Trophoblast cell (in vitro differentiated cells and primary cell): ENCODE measurements at regions not wholly inside any gene's neighbourhood (a gene's known extent, or its start where the extent isn't known, plus 50 kb on each side); places are given as distances from the start of the nearest gene placed in this dataset.

Experiments
- DNase-seq, 2 donors: peaks; one replicate each; pipeline ENCODE4 v3.0.0-alpha.2; 2016
- H2AFZ ChIP-seq: 2 replicates; pipeline ENCODE4 v1.6.1; 2013; ENCODE audit warnings: low read length, moderate library complexity, mild to moderate bottlenecking; ENCODE audit not compliant: insufficient read depth, poor library complexity
- H2AK5ac ChIP-seq: 2 replicates; pipeline ENCODE4 v1.6.1; 2013; ENCODE audit warnings: mild to moderate bottlenecking, low read length
- H2BK120ac ChIP-seq: 2 replicates; pipeline ENCODE4 v1.6.1; 2013; ENCODE audit warnings: low read length, mild to moderate bottlenecking, moderate library complexity; ENCODE audit not compliant: insufficient read depth, poor library complexity
- H2BK12ac ChIP-seq: 2 replicates; pipeline ENCODE4 v1.6.1; 2013; ENCODE audit warnings: mild to moderate bottlenecking, low read length, moderate library complexity
- H2BK5ac ChIP-seq: 2 replicates; pipeline ENCODE4 v1.6.1; 2013; ENCODE audit warnings: low read length, low read depth, moderate library complexity, mild to moderate bottlenecking; ENCODE audit not compliant: poor library complexity
- H3K14ac ChIP-seq: 2 replicates; pipeline ENCODE4 v1.6.1; 2013; ENCODE audit warnings: mild to moderate bottlenecking, low read length
- H3K18ac ChIP-seq: 2 replicates; pipeline ENCODE4 v1.6.1; 2013; ENCODE audit warnings: mild to moderate bottlenecking, low read length
- H3K23ac ChIP-seq: 2 replicates; pipeline ENCODE4 v1.6.1; 2013; ENCODE audit warnings: low read length
- H3K27ac ChIP-seq: 2 replicates; pipeline ENCODE4 v1.5.1; 2013; ENCODE audit warnings: low read depth, mild to moderate bottlenecking, inconsistent platforms, low read length, moderate library complexity
- H3K27me3 ChIP-seq: 2 replicates; pipeline ENCODE4 v1.6.1; 2013; ENCODE audit warnings: inconsistent platforms, mild to moderate bottlenecking, low read length, moderate library complexity; ENCODE audit not compliant: insufficient read depth
- H3K36me3 ChIP-seq, 2 experiments: 1 replicate in 1 of 2; 2 replicates in 1 of 2; pipeline ENCODE4 v1.6.1; 2013; ENCODE audit warnings: low read length in 2 of 2, mild to moderate bottlenecking in 2 of 2, moderate library complexity in 1 of 2; ENCODE audit not compliant: insufficient read depth in 2 of 2, control insufficient read depth in 1 of 2
- H3K4ac ChIP-seq: 2 replicates; pipeline ENCODE4 v1.6.1; 2013; ENCODE audit warnings: low read depth, mild to moderate bottlenecking, low read length, moderate library complexity
- H3K4me1 ChIP-seq, 2 experiments: 1 replicate in 1 of 2; 2 replicates in 1 of 2; pipeline ENCODE4 v1.6.1; 2013; ENCODE audit warnings: low read length in 2 of 2, mild to moderate bottlenecking in 2 of 2, moderate library complexity in 1 of 2; ENCODE audit not compliant: insufficient read depth in 2 of 2, control insufficient read depth in 1 of 2
- H3K4me2 ChIP-seq: 2 replicates; pipeline ENCODE4 v1.6.1; 2013; ENCODE audit warnings: inconsistent platforms, mild to moderate bottlenecking, low read length, moderate library complexity
- H3K4me3 ChIP-seq: 2 replicates; pipeline ENCODE4 v1.5.1; 2013; ENCODE audit warnings: mild to moderate bottlenecking, low read depth, low read length, inconsistent platforms
- H3K79me1 ChIP-seq: one replicate; pipeline ENCODE4 v1.6.1; 2013; ENCODE audit warnings: low read length
- H3K79me2 ChIP-seq: 2 replicates; pipeline ENCODE4 v1.6.1; 2013; ENCODE audit warnings: low read length, mild to moderate bottlenecking; ENCODE audit not compliant: control insufficient read depth, insufficient read depth, poor library complexity
- H3K9ac ChIP-seq: 2 replicates; pipeline ENCODE4 v1.6.1; 2013; ENCODE audit warnings: mild to moderate bottlenecking, low read length
- H3K9me3 ChIP-seq: 2 replicates; pipeline ENCODE4 v1.6.1; 2013; ENCODE audit warnings: low read depth, mild to moderate bottlenecking, control low read depth, inconsistent platforms, low read length; ENCODE audit not compliant: insufficient read depth
- H4K12ac ChIP-seq: 2 replicates; pipeline ENCODE4 v1.6.1; 2013; ENCODE audit warnings: low read depth, mild to moderate bottlenecking, low read length, moderate library complexity
- H4K8ac ChIP-seq: 2 replicates; pipeline ENCODE4 v1.6.1; 2013; ENCODE audit warnings: low read depth, mild to moderate bottlenecking, low read length, moderate library complexity
- H4K91ac ChIP-seq: one replicate; pipeline ENCODE4 v1.6.1; 2013; ENCODE audit warnings: low read depth, mild to moderate bottlenecking, low read length, moderate library complexity
- WGBS: extraction: QIAGEN DNeasy Blood & Tissue Kit; methylation state at CpG from one replicate; pipeline ENCODE4 v1.1.7; 2013; ENCODE audit warnings: missing lambda C conversion rate; ENCODE audit not compliant: insufficient read length, insufficient coverage; ENCODE audit errors: extremely low coverage; 5-methylcytosine and 5-hydroxymethylcytosine counted together

GRCh38 chr5:124462751-124463150, 283.7 kb downstream of the ZNF608 start:
- H2AK5ac ChIP-seq, result no peak overlapping the region
- H3K18ac ChIP-seq, result no peak overlapping the region
- H3K4me1 ChIP-seq, result no peaks in the 10 kb centered on the region
- H2BK12ac ChIP-seq, result no peak overlapping the region
- H4K91ac ChIP-seq, result no peak overlapping the region
- H3K23ac ChIP-seq, result no peak overlapping the region
- H2BK5ac ChIP-seq, result no peak overlapping the region
- H3K27me3 ChIP-seq, result no peaks in the 10 kb centered on the region
- no peak overlapping the region for H3K4me2 ChIP-seq
- H2AFZ ChIP-seq, result no peak overlapping the region
- H4K8ac ChIP-seq, result no peak overlapping the region
- H3K4me3 ChIP-seq, result no peak overlapping the region
- no peak overlapping the region for H2BK120ac ChIP-seq
- no CpG with 5 or more reads among the region's 4 CpGs for WGBS
- no peak overlapping the region for H4K12ac ChIP-seq
- no peak overlapping the region for H3K4ac ChIP-seq
- no peak overlapping the region for H3K14ac ChIP-seq
- no peaks in the 10 kb centered on the region for H3K79me2 ChIP-seq
- no peaks in the 10 kb centered on the region for H3K9me3 ChIP-seq
- no peak overlapping the region for H3K9ac ChIP-seq
- no peaks in the 10 kb centered on the region for H3K36me3 ChIP-seq
- DNase-seq, result no peak
- H3K79me1 ChIP-seq, result no peaks in the 10 kb centered on the region
- no peak overlapping the region for H3K27ac ChIP-seq

- Histone ChIP-seq H3K14ac (no peak overlapping the region), H3K4me2 (no peak overlapping the region), H2BK12ac (no peak overlapping the region), H2AK5ac (no peak overlapping the region), H2AFZ (no peak overlapping the region), H3K4me1 (no peaks in the 10 kb centered on the region), H3K4me3 (no peak overlapping the region), H3K36me3 (no peaks in the 10 kb centered on the region), H2BK120ac (no peak overlapping the region), H3K18ac (no peak overlapping the region), H3K4ac (no peak overlapping the region), H4K91ac (no peak overlapping the region), H3K27ac (no peak overlapping the region), H3K27me3 (no peaks in the 10 kb centered on the region), H3K23ac (no peak overlapping the region), H4K12ac (no peak overlapping the region), H2BK5ac (no peak overlapping the region), H3K9me3 (no peaks in the 10 kb centered on the region), H4K8ac (no peak overlapping the region), H3K9ac (no peak overlapping the region), H3K79me2 (no peaks in the 10 kb centered on the region), H3K79me1 (no peaks in the 10 kb centered on the region)
- no peak for DNase-seq
- WGBS, result no CpG with 5 or more reads among the region's 5 CpGs
Observed at GRCh38 chr5:124461941-124462340, 284.5 kb downstream of the ZNF608 start.

- Histone ChIP-seq H3K36me3 (no peaks in the 10 kb centered on the region), H3K79me1 (no peaks in the 10 kb centered on the region), H4K12ac (no peak overlapping the region), H3K27me3 (no peaks in the 10 kb centered on the region), H3K18ac (no peak overlapping the region), H3K9ac (no peak overlapping the region), H3K23ac (no peak overlapping the region), H4K8ac (no peak overlapping the region), H2BK5ac (no peak overlapping the region), H2AFZ (no peak overlapping the region), H3K14ac (no peak overlapping the region), H3K27ac (no peak overlapping the region), H4K91ac (no peak overlapping the region), H2AK5ac (no peak overlapping the region), H3K4me2 (no peak overlapping the region), H3K79me2 (no peaks in the 10 kb centered on the region), H2BK12ac (no peak overlapping the region), H3K4me1 (no peaks in the 10 kb centered on the region), H3K4ac (no peak overlapping the region), H3K9me3 (no peaks in the 10 kb centered on the region), H2BK120ac (no peak overlapping the region), H3K4me3 (no peak overlapping the region)
- WGBS, result no CpG with 5 or more reads among the region's 1 CpG
- no peak for DNase-seq
Observed at GRCh38 chr5:124461157-124461556, 285.3 kb downstream of the ZNF608 start.

DNA sequence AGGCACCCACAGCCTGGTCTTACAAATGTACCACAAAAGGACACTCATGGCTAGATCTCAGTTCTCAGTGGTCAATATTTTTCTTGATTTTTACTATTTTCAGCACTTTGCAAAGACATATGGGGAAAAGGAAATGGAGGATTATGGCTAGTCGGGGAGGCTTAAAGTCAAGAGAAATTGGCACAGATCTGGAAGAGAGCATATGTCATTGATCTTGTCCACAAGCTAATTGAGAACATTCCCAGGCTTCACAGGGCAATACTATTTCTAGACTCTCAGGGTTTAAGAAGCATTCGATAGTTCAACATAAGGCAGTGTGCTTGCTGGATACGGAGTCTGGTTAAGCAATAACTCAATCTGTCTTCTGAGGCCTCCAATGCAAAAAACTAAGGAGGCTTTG, 285.8 kb downstream of the ZNF608 start:
- H3K9ac ChIP-seq, result no peak overlapping the region
- H2BK120ac ChIP-seq, result no peak overlapping the region
- no peak overlapping the region for H4K91ac ChIP-seq
- no peak overlapping the region for H3K27ac ChIP-seq
- no peaks in the 10 kb centered on the region for H3K79me1 ChIP-seq
- no peak overlapping the region for H4K8ac ChIP-seq
- no peak overlapping the region for H2BK5ac ChIP-seq
- no peak overlapping the region for H2AK5ac ChIP-seq
- DNase-seq, result no peak
- no CpG with 5 or more reads among the region's 3 CpGs for WGBS
- H3K79me2 ChIP-seq, result no peaks in the 10 kb centered on the region
- no peak overlapping the region for H2BK12ac ChIP-seq
- no peak overlapping the region for H2AFZ ChIP-seq
- H3K9me3 ChIP-seq, result no peaks in the 10 kb centered on the region
- H3K4ac ChIP-seq, result no peak overlapping the region
- no peaks in the 10 kb centered on the region for H3K36me3 ChIP-seq
- H3K18ac ChIP-seq, result no peak overlapping the region
- no peaks in the 10 kb centered on the region for H3K4me1 ChIP-seq
- no peak overlapping the region for H3K14ac ChIP-seq
- H3K4me3 ChIP-seq, result no peak overlapping the region
- no peak overlapping the region for H3K4me2 ChIP-seq
- no peaks in the 10 kb centered on the region for H3K27me3 ChIP-seq
- H3K23ac ChIP-seq, result no peak overlapping the region
- H4K12ac ChIP-seq, result no peak overlapping the region
